WERI-Rb-1 (cell line): ENCODE measurements at regions not wholly inside any gene's neighbourhood (a gene's known extent, or its start where the extent isn't known, plus 50 kb on each side); places are given as distances from the start of the nearest gene placed in this dataset.

Source experiments
- DNase-seq: peaks from one replicate; pipeline ENCODE4 v3.0.0-alpha.2; 2020
- H3K27ac ChIP-seq: fragments of 250-450 bp; sonication (Bioruptor Pico); 2 replicates; pipeline ENCODE4 v1.5.1; 2020; ENCODE audit warnings: mild to moderate bottlenecking, moderate library complexity
- H3K27me3 ChIP-seq: fragments of 250-450 bp; sonication (Bioruptor Pico); 2 replicates; pipeline ENCODE4 v1.5.1; 2021; ENCODE audit warnings: mild to moderate bottlenecking, low read depth, moderate library complexity; ENCODE audit not compliant: insufficient read depth, severe bottlenecking
- H3K36me3 ChIP-seq: fragments of 250-450 bp; sonication (Bioruptor Pico); 2 replicates; pipeline ENCODE4 v1.5.1; 2020; ENCODE audit warnings: mild to moderate bottlenecking, moderate library complexity
- H3K4me3 ChIP-seq: 2 replicates; pipeline ENCODE4 v1.5.1; 2011; ENCODE audit warnings: low read depth, mild to moderate bottlenecking, control low read depth, low read length
- H3K9me3 ChIP-seq: fragments of 250-450 bp; sonication (Bioruptor Pico); 2 replicates; pipeline ENCODE4 v1.5.1; 2021; ENCODE audit warnings: mild to moderate bottlenecking, moderate library complexity; ENCODE audit not compliant: severe bottlenecking
- TF ChIP-seq, protein P1 (sequence below): IDR thresholded peaks from 2 replicates; pipeline ENCODE4 v1.5.1; 2011; ENCODE audit warnings: low read depth, mild to moderate bottlenecking, control low read depth, inconsistent platforms, low read length

GRCh38 chr9:21549251-21549765, 67.2 kb upstream of the IFNE start:
- Histone ChIP-seq H3K27me3 (peaks cover 40% of the 10 kb centered on the region), H3K36me3 (no peaks in the 10 kb centered on the region), H3K4me3 (no peak overlapping the region), H3K9me3 (no peaks in the 10 kb centered on the region), H3K27ac (no peak overlapping the region)
- TF ChIP-seq, protein P1, sequence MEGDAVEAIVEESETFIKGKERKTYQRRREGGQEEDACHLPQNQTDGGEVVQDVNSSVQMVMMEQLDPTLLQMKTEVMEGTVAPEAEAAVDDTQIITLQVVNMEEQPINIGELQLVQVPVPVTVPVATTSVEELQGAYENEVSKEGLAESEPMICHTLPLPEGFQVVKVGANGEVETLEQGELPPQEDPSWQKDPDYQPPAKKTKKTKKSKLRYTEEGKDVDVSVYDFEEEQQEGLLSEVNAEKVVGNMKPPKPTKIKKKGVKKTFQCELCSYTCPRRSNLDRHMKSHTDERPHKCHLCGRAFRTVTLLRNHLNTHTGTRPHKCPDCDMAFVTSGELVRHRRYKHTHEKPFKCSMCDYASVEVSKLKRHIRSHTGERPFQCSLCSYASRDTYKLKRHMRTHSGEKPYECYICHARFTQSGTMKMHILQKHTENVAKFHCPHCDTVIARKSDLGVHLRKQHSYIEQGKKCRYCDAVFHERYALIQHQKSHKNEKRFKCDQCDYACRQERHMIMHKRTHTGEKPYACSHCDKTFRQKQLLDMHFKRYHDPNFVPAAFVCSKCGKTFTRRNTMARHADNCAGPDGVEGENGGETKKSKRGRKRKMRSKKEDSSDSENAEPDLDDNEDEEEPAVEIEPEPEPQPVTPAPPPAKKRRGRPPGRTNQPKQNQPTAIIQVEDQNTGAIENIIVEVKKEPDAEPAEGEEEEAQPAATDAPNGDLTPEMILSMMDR: no peak
- DNase-seq: no peak

DNA sequence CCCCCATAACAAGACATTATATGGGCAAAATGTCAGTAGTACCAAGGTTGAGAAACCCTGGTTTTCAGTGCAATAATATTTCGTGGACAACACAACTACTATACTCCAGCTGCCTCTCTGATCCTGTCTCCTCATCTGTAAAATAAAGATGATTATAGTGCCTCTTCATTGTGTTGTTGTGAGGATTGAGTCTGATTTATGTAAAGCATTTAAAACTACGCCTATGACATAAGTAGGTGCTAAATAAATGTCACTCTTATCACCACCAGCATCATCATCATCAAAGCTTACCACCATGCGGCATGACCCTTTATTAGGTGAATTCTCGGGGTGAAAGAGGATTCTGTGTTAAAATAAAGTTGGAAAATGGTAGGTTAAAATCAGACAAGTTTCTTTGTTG, 67.8 kb upstream of the IFNE start:
- TF ChIP-seq, protein P1: no peak
- Histone ChIP-seq H3K9me3 (no peaks in the 10 kb centered on the region), H3K4me3 (no peak overlapping the region), H3K27ac (no peak overlapping the region), H3K27me3 (peaks cover 40% of the 10 kb centered on the region), H3K36me3 (no peaks in the 10 kb centered on the region)
- no peak for DNase-seq

- no peak for DNase-seq
- Histone ChIP-seq H3K27me3 (peaks cover 42% of the 10 kb centered on the region), H3K36me3 (no peaks in the 10 kb centered on the region), H3K4me3 (no peak overlapping the region), H3K27ac (no peak overlapping the region), H3K9me3 (no peaks in the 10 kb centered on the region)
- TF ChIP-seq, protein P1: no peak
These were observed 68.3 kb upstream of the IFNE start for GRCh38 chr9:21550392-21550791.

DNA sequence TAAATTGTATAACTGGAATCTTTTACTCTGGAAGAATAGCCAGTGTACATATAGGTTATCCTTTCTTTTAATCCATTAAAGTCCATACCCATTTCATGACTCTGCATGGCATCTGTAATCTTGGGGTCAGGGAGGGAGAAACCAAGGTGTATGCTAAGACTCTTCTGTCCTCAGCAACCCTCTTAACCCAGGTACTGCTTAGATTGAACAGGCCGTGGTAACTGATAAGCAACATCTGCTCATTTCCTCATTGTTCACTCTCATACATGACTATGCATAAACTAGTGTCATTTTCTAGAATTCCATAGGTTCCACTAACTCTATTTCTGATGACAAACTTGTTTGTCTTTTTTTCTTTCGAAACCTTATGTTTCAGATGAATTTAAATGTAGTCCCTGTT, 69.3 kb upstream of the IFNE start:
- no peak for DNase-seq
- Histone ChIP-seq H3K9me3 (no peaks in the 10 kb centered on the region), H3K27ac (no peak overlapping the region), H3K36me3 (no peaks in the 10 kb centered on the region), H3K27me3 (peaks cover 48% of the 10 kb centered on the region), H3K4me3 (no peak overlapping the region)
- TF ChIP-seq, protein P1: no peak

DNA sequence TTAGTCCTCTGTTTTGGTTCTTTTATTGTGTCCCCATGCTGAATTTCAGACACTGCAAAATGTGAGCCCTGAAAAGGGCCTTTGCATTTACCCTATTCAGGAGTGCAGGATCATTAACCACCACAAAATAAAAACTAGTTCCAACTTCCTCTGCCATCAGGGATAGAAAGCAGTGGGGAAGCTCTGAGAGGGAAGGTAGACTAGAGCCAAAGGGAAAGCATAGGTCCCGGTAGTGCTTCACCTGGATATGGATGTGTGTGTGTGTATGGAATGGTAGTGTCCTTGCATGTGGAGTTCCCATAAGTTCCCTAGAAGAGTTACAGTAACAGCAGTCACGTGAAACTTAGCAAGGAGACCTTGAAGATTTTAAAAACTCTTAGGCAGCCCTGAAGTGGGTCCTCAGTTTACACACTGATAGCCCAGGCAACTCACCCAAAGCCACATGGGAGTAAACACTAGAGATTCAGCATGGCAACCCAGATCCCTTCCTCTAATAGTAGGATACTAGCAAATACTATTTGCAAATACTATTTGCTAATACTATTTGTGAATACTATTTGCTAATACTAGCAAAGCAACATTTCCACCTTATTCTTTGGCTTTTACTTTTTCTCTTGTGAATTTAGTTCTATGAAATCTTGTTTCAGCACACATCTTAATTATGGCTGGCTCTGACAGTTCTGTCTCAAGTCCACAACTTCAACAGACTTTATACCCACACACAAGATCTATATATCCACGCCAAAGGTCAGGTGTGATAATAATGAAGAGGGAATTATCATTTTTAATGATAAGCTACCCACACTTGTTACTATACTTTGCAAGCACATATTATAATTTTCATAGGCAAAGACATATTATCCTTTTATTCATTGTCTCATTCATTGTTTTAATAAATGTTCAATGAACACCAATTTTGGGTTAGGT, 70.4 kb upstream of the IFNE start:
- H3K9me3 ChIP-seq: no peaks in the 10 kb centered on the region
- peaks cover 49% of the 10 kb centered on the region for H3K27me3 ChIP-seq
- H3K27ac ChIP-seq: no peak overlapping the region
- DNase-seq: no peak
- H3K36me3 ChIP-seq: no peaks in the 10 kb centered on the region
- TF ChIP-seq, protein P1: no peak
- no peak overlapping the region for H3K4me3 ChIP-seq
